ENCODE measurements at regions not wholly inside any gene's neighbourhood (a gene's known extent, or its start where the extent isn't known, plus 50 kb on each side); places are given as distances from the start of the nearest gene placed in this dataset.
A peak's percentile ranks its signal among the peaks of the same experiment; 100 is the strongest.

DNA sequence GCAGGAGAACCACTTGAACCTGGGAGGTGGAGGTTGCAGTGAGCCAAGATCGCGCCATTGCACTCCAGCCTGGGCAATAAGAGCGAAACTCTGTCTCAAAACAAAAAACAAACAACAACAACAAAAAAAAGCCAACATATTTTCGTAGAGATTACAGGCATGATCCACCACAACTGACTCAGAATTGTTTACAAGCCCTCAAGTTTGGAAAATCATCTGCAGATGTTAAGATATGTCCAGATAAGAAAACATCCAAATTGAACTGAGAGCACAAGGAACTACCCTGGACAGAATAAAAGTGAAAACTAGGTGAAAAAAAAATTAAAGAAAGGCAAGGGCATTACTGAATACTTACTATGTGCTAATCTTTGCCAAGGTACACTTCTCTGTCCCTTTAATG is 89.8 kb upstream of the WLS start:
- peak overlapping the region; percentile 63 for H2BK120ac ChIP-seq (ENCODE audit: low read depth, low read length)
- no peaks in the 10 kb centered on the region for H3K79me1 ChIP-seq (ENCODE audit: low read depth in 1 of 2, low read length in 2 of 2)
- POLR2A ChIA-PET (ENCODE audit: unreplicated experiment), result no interaction called here
- peak overlapping the region; percentile 85; the same call in 2 of the 3 replicates for H2BK15ac ChIP-seq (ENCODE audit: low read depth, low read length)
- H4K91ac ChIP-seq (ENCODE audit: insufficient read depth, low read depth, low read length), result 0 out of 2 replicates have a peak overlapping the region, but pooled peaks have one; percentile 57
- in situ Hi-C loops (cut with MboI; ENCODE audit: low sequenced_read_pairs) (no loop called here), dilution Hi-C loops (cut with HindIII; ENCODE audit: low sequenced_read_pairs, unreplicated experiment) (no loop called here), intact Hi-C loops (cut with micrococcal nuclease) (no loop called here)
- peak overlapping the region; percentile 19; the same call in 1 of the 2 replicates for H3K4me2 ChIP-seq (ENCODE audit: low read depth, low read length)
- H3K27me3 ChIP-seq (ENCODE audit: control insufficient read depth, insufficient read depth, low read length), result no peaks in the 10 kb centered on the region
- H3K56ac ChIP-seq (ENCODE audit: extremely low read depth, insufficient read depth, low read length), result no peak overlapping the region
- H3K9me3 ChIP-seq (ENCODE audit: control insufficient read depth, insufficient read depth, low read length), result no peaks in the 10 kb centered on the region
- CTCF ChIA-PET, result interaction anchor here (1.3 kb wide), 1 partner anchor 202 kb away, joined by 3 read pairs; no protein-coding TSS in a partner anchor
- H3K14ac ChIP-seq (replicated peaks; ENCODE audit: low read depth, low read length), result peak overlapping the region; percentile 30; the same call in 1 of the 2 replicates
- H4K20me1 ChIP-seq (ENCODE audit: insufficient read depth, low read length), result no peaks in the 10 kb centered on the region
- H2BK20ac ChIP-seq (ENCODE audit: low read depth, low read length), result peak overlapping the region; percentile 54; the same call in 1 of the 2 replicates
- peak overlapping the region; percentile 31; the same call in 1 of the 2 replicates for H3K23ac ChIP-seq (ENCODE audit: low read depth, low read length)
- 100% methylated on average over 1 of the region's 4 CpGs; no CpG with 5 or more reads in 1 of the 2 experiments for WGBS, 2 experiments (ENCODE audit: extremely low coverage in 2 of 2, insufficient read length in 1 of 2)
- peak overlapping the region; percentile 67 to 72; a peak in 2 of 4 replicates for H4K8ac ChIP-seq (ENCODE audit: low read depth in 2 of 2, low read length in 2 of 2)
- H2AK9ac ChIP-seq (replicated peaks; ENCODE audit: low read depth, low read length, poor library complexity), result no peak overlapping the region
- no peaks in the 10 kb centered on the region for H3K9me1 ChIP-seq (ENCODE audit: insufficient read depth, low read length)
- TF ChIP-seq, protein P1, sequence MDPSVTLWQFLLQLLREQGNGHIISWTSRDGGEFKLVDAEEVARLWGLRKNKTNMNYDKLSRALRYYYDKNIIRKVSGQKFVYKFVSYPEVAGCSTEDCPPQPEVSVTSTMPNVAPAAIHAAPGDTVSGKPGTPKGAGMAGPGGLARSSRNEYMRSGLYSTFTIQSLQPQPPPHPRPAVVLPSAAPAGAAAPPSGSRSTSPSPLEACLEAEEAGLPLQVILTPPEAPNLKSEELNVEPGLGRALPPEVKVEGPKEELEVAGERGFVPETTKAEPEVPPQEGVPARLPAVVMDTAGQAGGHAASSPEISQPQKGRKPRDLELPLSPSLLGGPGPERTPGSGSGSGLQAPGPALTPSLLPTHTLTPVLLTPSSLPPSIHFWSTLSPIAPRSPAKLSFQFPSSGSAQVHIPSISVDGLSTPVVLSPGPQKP (IDR thresholded peaks at IDR 0.05; ENCODE audit: borderline replicate concordance, low read depth, low read length), result no peak
- TF ChIP-seq, protein P2, sequence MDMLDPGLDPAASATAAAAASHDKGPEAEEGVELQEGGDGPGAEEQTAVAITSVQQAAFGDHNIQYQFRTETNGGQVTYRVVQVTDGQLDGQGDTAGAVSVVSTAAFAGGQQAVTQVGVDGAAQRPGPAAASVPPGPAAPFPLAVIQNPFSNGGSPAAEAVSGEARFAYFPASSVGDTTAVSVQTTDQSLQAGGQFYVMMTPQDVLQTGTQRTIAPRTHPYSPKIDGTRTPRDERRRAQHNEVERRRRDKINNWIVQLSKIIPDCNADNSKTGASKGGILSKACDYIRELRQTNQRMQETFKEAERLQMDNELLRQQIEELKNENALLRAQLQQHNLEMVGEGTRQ (IDR thresholded peaks at IDR 0.05; ENCODE audit: low read depth, low read length), result no peak
- TF ChIP-seq MAFK (IDR thresholded peaks at IDR 0.05; ENCODE audit: low read depth, low read length) (no peak), POLR2A (IDR thresholded peaks at IDR 0.05; ENCODE audit: low read depth, low read length) (no peak), BHLHE40 (IDR thresholded peaks at IDR 0.05; ENCODE audit: low read depth, low read length) (no peak), CEBPB (IDR thresholded peaks at IDR 0.05; ENCODE audit: low read depth, low read length) (no peak), NFE2L2 (IDR thresholded peaks at IDR 0.05; ENCODE audit: low read depth, low read length) (no peak), RCOR1 (IDR thresholded peaks at IDR 0.05; ENCODE audit: insufficient replicate concordance, low read length) (no peak), MXI1 (IDR thresholded peaks at IDR 0.05; ENCODE audit: borderline replicate concordance, low read depth, low read length) (no peak), RAD21 (IDR thresholded peaks at IDR 0.05; ENCODE audit: low read length) (no peak), MAZ (IDR thresholded peaks at IDR 0.05; ENCODE audit: borderline replicate concordance, low read depth, low read length) (no peak)
- TF ChIP-seq, protein P3, sequence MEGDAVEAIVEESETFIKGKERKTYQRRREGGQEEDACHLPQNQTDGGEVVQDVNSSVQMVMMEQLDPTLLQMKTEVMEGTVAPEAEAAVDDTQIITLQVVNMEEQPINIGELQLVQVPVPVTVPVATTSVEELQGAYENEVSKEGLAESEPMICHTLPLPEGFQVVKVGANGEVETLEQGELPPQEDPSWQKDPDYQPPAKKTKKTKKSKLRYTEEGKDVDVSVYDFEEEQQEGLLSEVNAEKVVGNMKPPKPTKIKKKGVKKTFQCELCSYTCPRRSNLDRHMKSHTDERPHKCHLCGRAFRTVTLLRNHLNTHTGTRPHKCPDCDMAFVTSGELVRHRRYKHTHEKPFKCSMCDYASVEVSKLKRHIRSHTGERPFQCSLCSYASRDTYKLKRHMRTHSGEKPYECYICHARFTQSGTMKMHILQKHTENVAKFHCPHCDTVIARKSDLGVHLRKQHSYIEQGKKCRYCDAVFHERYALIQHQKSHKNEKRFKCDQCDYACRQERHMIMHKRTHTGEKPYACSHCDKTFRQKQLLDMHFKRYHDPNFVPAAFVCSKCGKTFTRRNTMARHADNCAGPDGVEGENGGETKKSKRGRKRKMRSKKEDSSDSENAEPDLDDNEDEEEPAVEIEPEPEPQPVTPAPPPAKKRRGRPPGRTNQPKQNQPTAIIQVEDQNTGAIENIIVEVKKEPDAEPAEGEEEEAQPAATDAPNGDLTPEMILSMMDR (conservative IDR thresholded peaks at IDR 0.05; ENCODE audit: low read depth, low read length), result no peak
- peak overlapping the region; percentile 34; the same call in 1 of the 2 replicates for H3K18ac ChIP-seq (ENCODE audit: low read depth, low read length)
- 0 out of 2 replicates have a peak overlapping the region, but pooled peaks have one; percentile 31 for H2AK5ac ChIP-seq (ENCODE audit: low read depth, low read length)
- BruUV-seq (replicated peaks), result no TSS peak
- no peak overlapping the region for H3K4me3 ChIP-seq (ENCODE audit: insufficient read depth, low read depth, low read length)
- no peak for ATAC-seq (ENCODE audit: low read depth)
- H3K9ac ChIP-seq (ENCODE audit: low read depth, low read length), result no peak overlapping the region
- H3K27ac ChIP-seq (ENCODE audit: insufficient read depth, low read length), result no peak overlapping the region
- peak overlapping the region; percentile 28 for H2BK5ac ChIP-seq (ENCODE audit: low read depth, low read length, poor library complexity, severe bottlenecking)
- H2AFZ ChIP-seq (replicated peaks; ENCODE audit: low read length, poor library complexity), result no peak overlapping the region
- H3K4me1 ChIP-seq (ENCODE audit: control insufficient read depth, insufficient read depth, low read length), result peaks cover 19% of the 10 kb centered on the region
- no peak for DNase-seq
- no peaks in the 10 kb centered on the region for H3K36me3 ChIP-seq (ENCODE audit: control insufficient read depth, insufficient read depth, low read length)
- peak overlapping the region; percentile 68; the same call in 1 of the 2 replicates for H3K4ac ChIP-seq (ENCODE audit: low read depth, low read length)
- peak overlapping the region; percentile 65 for H4K5ac ChIP-seq (ENCODE audit: low read depth, low read length)

Measured in IMR-90 (cell line).